ENCODE measurements at regions not wholly inside any gene's neighbourhood (a gene's known extent, or its start where the extent isn't known, plus 50 kb on each side); places are given as distances from the start of the nearest gene placed in this dataset.

- Histone ChIP-seq H3K14ac (ENCODE audit: insufficient read length) (no peak overlapping the region), H3K4me3 (ENCODE audit: extremely low read depth in 1 of 4, insufficient read depth in 2 of 4, low read depth in 3 of 4, low read length in 4 of 4) (no peak overlapping the region), H2AFZ (ENCODE audit: low read length) (no peak overlapping the region), H3K79me1 (ENCODE audit: low read depth, low read length) (peaks cover 5% of the 10 kb centered on the region; the same call in 1 of the 2 replicates), H3K36me3 (ENCODE audit: control insufficient read depth in 2 of 4, insufficient read depth in 4 of 4, low read length in 3 of 4) (peaks cover 2 to 52% (median 28%) of the 10 kb centered on the region in 4 experiments; a peak in 6 of 8 replicates), H3K56ac (replicated peaks; ENCODE audit: insufficient read length, low read depth, low read length) (no peak overlapping the region), H3K4me1 (replicated peaks in 1 of 4; ENCODE audit: control insufficient read depth in 3 of 4, insufficient read depth in 4 of 4, low read length in 3 of 4) (peaks cover 0 to 7% (median 3%) of the 10 kb centered on the region in 4 experiments; a peak in 5 of 7 replicates), H3K4ac (replicated peaks; ENCODE audit: insufficient read length, low read depth, low read length) (no peak overlapping the region), H4K91ac (replicated peaks; ENCODE audit: insufficient read length, low read length) (no peak overlapping the region), H4K8ac (ENCODE audit: extremely low read depth, insufficient read depth, low read length) (no peak overlapping the region), H4K5ac (ENCODE audit: insufficient read length, low read depth, low read length) (no peak overlapping the region), H2BK5ac (ENCODE audit: low read depth, low read length) (no peak overlapping the region), H3K18ac (ENCODE audit: extremely low read depth, low read length) (no peak overlapping the region; the same call in 1 of the 2 replicates), H2BK12ac (ENCODE audit: low read depth, low read length) (no peak overlapping the region), H3K27ac (ENCODE audit: low read depth, low read length) (no peak overlapping the region), H2BK120ac (replicated peaks; ENCODE audit: low read depth, low read length) (no peak overlapping the region), H3K27me3 (replicated peaks in 1 of 4; ENCODE audit: control insufficient read depth in 3 of 4, extremely low read depth in 1 of 4, insufficient read depth in 3 of 4, low read length in 3 of 4) (no peaks in the 10 kb centered on the region), H3K4me2 (ENCODE audit: insufficient read depth in 1 of 2, low read depth in 2 of 2, low read length in 2 of 2) (no peak overlapping the region), H3K9me3 (ENCODE audit: insufficient read depth in 2 of 2, low read depth in 1 of 2, low read length in 1 of 2) (peaks cover 2 to 3% of the 10 kb centered on the region in 2 experiments; a peak in 2 of 4 replicates), H3K79me2 (ENCODE audit: control insufficient read depth in 1 of 2, insufficient read depth in 2 of 2, low read length in 2 of 2) (peaks cover 0 to 20% of the 10 kb centered on the region in 2 experiments; a peak in 2 of 4 replicates), H2BK15ac (ENCODE audit: low read length) (no peak overlapping the region), H2AK5ac (ENCODE audit: low read depth, low read length) (no peak overlapping the region), H4K20me1 (replicated peaks in 1 of 2; ENCODE audit: control insufficient read depth in 1 of 2, insufficient read depth in 2 of 2, low read length in 2 of 2) (no peaks in the 10 kb centered on the region), H3K23me2 (ENCODE audit: low read depth, low read length) (no peaks in the 10 kb centered on the region; the same call in 1 of the 2 replicates), H3K9ac (replicated peaks in 1 of 4; ENCODE audit: extremely low read depth in 1 of 4, low read depth in 3 of 4, low read length in 3 of 4) (no peak overlapping the region), H3K23ac (ENCODE audit: insufficient read length) (no peak overlapping the region), H2BK20ac (ENCODE audit: low read length) (no peak overlapping the region)
- CTCF ChIA-PET (ENCODE audit: partially characterized antibody), result interaction anchor here (0.6 to 1.0 kb wide), 3 partner anchors 32 to 175 kb away, joined by 3 read pairs; no protein-coding TSS in a partner anchor
- no peak for DNase-seq (ENCODE audit: low read depth in 1 of 2, low spot score in 2 of 2)
- POLR2A ChIA-PET (ENCODE audit: partially characterized antibody), result interaction anchor here (0.9 to 6.0 kb wide), 10 partner anchors 8 to 154 kb away, joined by 3 to 34 read pairs (median 4); partner anchors contain the start of gene DAPK1
- FAIRE-seq, result no peak
- peak in 1 of 2 experiments; percentile 30; a peak in 1 of 3 replicates for TF ChIP-seq POLR2A (IDR thresholded peaks at IDR 0.05; ENCODE audit: control extremely low read depth in 1 of 2, low read depth in 2 of 2, low read length in 2 of 2)
- TF ChIP-seq CTBP2 (IDR thresholded peaks at IDR 0.05; ENCODE audit: borderline replicate concordance, insufficient read depth, insufficient read length, low read length), result no peak
- 100% methylated on average over 1 of the region's 1 CpG; no CpG with 5 or more reads in 1 of the 2 experiments for WGBS, 2 experiments (ENCODE audit: extremely low coverage in 1 of 2, insufficient coverage in 1 of 2, insufficient read length in 1 of 2, insufficient replicate concordance in 2 of 2, low coverage in 1 of 2, low lambda C conversion rate in 2 of 2, missing lambda C conversion rate in 1 of 2)
These were observed 76.8 kb upstream of the DAPK1 start for GRCh38 chr9:87420884-87421283.
